ENCODE measurements at regions not wholly inside any gene's neighbourhood (a gene's known extent, or its start where the extent isn't known, plus 50 kb on each side); places are given as distances from the start of the nearest gene placed in this dataset.

DNA sequence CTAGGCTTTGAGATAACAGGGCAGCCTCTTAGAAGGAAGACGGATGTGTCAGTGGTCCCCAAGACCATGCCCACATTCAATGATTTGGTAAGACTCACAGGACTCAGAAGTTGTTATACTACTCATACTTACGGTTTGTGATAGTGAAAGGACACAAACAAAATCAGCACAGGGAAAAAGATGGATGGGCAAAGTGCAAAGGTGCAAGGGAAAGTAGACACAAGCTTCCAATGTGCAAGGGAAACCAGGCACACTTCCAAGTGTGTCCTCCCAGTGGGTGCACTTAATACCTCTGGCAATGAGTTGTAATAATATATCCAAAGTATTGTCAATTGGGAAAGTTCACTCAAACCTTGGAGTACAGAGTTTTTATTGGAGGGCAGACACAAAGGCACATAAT, 53.8 kb upstream of the VCX start:
- ATAC-seq = no peak

DNA sequence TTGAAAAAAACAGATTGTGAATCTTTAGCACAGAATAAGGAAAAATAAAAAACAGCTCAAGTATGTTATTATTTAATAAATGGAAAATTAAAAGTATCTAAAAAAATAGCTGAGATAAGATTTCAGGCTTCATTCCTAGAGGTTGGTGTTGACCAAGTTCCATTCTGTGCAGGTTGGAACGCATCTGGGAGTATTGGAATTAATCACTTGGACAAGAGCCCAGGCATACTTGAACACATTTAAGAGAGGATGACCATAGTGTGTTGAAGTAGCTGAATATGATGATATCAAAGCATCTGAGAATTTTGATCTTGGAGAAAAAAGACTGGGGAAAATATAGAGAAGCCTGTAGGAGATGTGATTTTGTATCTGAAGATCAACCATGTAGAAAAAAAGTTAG, 54.6 kb upstream of the VCX start:
- no peak for ATAC-seq

DNA sequence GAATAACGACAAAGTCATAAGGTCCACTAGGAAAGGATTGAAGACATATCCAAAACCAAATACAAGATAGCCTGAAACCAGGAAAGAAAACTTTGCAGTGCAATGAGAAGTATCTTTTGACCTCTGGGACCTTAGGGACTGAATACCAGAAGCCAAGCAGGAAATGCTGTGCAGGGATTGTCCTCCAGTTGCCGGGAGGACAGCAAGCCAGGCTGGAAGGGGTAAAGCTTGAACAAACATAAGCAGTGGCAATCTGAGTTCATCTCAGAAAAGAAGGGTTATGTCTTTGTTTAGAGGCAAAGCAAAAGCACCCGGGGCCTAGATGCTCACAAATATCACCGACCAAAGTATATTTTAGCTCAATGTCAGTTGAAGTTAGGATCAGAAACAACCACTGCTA, 55.3 kb upstream of the VCX start:
- no peak for ATAC-seq

- no peak for ATAC-seq
Measured at GRCh38 chrX:7784580-7784979, 58.4 kb upstream of the VCX start.

DNA sequence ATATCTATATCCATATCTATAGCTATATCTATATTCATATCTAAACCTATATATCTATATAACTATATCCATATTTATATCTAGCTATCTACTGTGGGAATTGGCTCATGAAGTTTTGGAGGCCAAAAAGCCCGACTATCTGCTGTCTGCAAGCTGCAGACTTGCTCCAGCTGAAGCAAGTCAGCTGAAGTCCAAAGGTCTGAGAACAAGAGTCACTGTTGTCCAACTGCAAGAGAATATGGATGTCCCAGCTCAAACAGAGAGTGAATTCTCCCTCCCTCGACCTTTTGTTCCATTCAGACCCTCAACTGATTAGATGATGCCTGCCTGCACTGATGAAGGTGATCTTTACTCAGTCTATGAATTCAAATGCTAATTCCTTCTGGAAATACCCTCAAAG, 63.3 kb upstream of the VCX start:
- no peak for ATAC-seq

- no peak for ATAC-seq
Measured at GRCh38 chrX:7775987-7776386, 67.0 kb upstream of the VCX start.

DNA sequence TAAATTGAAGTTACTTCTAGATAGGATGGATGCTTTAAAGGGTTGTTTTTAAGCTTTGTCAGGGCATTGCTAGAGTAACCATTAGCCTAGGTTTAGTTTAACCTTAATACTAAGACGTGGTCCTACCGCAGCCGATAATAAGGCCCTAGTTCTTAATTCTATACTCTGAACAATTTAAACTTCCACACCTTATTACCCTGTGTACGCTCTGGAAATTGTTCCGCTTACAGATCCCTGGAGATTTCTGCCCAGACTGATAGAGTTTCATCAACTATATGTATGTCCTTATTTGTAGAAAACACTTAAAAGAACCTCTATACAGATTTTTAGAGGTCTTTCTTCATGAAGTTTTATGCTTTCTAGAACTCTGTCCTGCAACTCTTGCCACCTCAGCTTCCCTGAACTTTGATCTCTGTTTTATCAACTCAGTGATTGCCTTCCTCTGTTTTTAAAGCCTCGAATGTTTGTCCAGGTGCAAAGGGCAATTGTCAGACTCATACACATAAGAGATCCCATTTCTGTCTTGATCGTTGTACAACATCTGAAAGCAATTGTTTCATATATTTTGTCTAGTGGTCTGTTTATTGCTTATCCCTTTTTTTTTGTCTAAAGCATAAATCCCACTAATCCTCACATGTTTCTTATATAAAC, 71.1 kb upstream of the VCX start:
- no peak for ATAC-seq

DNA sequence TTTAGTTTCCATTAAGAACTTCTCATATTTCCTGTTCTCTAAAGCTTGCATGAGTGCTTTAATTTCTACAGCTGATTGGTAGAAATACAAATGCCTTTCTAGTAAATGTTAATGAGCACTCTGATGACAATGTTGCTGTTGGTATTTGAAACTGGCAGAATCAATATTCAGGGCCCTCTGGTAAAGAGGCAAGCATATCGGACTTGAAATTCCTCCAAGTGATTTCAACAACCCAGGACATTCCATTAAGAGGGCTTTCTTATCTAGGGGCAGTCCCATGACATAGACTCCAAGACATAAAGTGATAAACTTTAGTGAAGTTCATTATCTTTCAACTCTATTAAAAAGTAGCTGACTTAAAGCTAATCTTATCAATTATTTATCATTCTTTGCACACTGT, 83.1 kb upstream of the VCX start:
- no peak for ATAC-seq

- no peak for ATAC-seq
Measured at GRCh38 chrX:7746856-7747255, 96.1 kb upstream of the VCX start.

- no peak for ATAC-seq
Measured at GRCh38 chrX:7730071-7730470, 112.9 kb upstream of the VCX start.

- ATAC-seq = no peak
Measured at GRCh38 chrX:7720519-7720918, 122.5 kb upstream of the VCX start.

- no peak for ATAC-seq
Measured at GRCh38 chrX:7714351-7714750, 128.6 kb upstream of the VCX start.

GRCh38 chrX:7711167-7711566, 131.8 kb upstream of the VCX start:
- no peak for ATAC-seq

DNA sequence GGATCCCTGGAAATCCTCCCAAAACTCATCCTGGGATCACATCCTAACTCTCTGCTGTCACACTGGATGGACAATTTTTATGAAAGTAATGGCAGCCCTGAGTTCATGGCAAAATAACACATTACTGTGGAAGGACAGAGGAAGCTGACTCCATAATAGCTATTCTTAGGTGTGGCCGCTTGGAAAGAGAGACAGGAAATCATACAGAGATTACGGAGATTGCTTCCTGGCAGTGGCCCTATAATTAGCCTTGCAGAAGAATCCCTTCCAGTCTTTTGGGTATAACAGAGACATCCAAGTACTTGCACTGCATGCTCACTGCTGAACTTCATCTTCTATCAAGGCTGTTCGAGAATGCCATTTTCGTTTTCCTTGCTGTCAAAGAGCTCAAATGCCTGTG, 133.1 kb upstream of the VCX start:
- no peak for ATAC-seq

DNA sequence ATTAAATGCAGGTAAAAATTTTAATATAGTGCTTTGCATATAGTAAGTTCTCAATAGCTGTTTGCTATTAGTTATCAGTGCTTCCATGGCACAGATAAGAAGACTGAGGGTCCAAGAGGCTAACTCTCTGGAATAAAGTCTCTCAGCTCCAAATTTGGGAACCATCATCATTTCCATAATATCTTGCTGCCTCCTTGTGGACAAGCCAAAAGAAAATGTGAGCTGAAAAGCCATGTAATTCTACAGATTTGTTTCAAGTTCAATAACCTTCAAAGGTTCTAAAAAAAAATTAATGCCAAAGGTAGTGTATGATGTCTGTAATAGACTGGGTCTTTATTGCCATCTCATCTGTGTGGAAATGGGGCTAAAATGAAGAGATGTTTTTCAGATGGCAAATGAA, 136.9 kb upstream of the VCX start:
- no peak for ATAC-seq

DNA sequence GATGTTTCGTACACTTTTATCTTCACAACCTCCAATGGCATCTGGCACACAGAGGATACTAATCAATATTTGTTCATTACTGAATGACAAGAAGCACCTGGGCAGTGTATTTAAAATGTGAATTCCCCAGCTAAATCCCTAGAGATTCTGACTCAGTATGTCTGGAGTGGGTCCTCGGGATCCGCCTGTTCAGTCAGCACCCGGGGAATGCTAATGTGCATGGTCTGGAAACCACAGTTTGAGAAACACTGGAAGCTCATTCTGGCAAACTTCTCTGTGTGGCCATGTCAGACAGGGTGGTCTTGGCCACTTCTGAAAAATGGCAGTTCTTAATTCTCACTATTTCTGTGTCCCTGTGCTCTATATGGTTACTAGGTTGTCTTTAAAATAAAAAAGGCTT, 138.8 kb upstream of the VCX start:
- ATAC-seq = no peak

DNA sequence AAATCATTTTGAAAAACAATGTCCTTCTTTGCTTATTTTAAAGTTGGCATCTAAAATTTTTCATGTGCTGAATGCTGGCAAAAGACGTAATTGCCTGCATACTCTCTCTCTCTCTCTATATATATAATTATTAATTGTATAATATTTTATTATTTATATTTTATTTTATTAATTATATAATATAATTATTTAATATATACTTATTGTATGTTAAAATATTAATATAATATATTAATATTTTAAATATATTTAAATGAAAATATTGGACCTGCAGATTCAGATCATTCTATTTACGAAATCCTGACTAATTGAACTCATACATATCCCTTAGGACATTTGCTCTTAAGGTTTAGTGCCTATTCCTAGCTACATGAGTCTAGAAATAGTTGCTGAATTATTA, 144.7 kb upstream of the VCX start:
- ATAC-seq = no peak

- ATAC-seq = no peak
Measured at GRCh38 chrX:7690842-7691241, 152.1 kb upstream of the VCX start.

- no peak for ATAC-seq
Measured at GRCh38 chrX:7689791-7690412, 153.1 kb upstream of the VCX start.

- no peak for ATAC-seq
Measured at GRCh38 chrX:7680181-7680580, 162.8 kb upstream of the VCX start.

- no peak for ATAC-seq
Measured at GRCh38 chrX:7654316-7654715, 188.7 kb upstream of the VCX start.

GRCh38 chrX:7647831-7648230, 195.1 kb upstream of the VCX start:
- ATAC-seq = no peak

DNA sequence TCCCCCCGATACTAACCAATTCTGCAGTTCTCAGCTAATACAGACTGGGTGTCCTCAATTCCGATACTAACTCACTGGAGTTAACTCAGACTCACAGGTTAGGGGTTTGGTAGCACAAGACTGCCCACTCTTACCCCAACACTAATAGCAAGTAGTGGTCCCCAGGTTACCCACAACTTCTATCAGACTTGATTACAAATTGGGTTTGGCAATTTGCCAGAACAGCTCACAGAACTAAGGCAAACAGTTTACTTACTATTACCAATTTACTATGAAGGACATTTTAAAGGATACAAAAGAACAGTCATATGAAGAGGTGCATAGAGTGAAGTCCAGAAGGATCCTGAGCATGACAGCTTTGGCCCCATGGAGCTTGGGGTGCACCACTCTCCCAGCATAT, 201.8 kb upstream of the VCX start:
- ATAC-seq = no peak

DNA sequence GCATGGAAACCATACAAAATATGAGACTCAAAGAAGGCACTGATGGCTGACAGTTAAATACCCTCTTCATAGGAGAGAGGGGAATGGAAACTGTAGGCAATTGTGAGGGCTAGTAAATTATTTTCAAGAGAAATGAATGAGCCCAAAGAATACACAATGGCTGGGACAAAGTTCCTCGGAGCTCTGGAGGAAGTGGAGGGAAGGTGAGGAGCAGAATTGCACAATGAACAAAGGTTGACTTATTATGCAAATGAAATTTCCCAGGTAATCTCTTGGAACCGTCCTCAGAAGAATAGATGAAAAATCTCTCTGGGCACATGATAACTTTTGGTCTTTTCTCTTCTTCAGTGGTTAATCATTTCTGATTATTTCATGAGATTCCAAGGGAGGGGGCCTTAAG, 202.6 kb upstream of the VCX start:
- no peak for ATAC-seq

- ATAC-seq = no peak
Measured at GRCh38 chrX:7638078-7638710, 204.8 kb upstream of the VCX start.
